GM03348 (cell line): ENCODE measurements at regions not wholly inside any gene's neighbourhood (a gene's known extent, or its start where the extent isn't known, plus 50 kb on each side); places are given as distances from the start of the nearest gene placed in this dataset.

Source experiments
- DNase-seq: peaks from one replicate; pipeline ENCODE4 v3.0.0; 2012; ENCODE audit warnings: low spot score

DNA sequence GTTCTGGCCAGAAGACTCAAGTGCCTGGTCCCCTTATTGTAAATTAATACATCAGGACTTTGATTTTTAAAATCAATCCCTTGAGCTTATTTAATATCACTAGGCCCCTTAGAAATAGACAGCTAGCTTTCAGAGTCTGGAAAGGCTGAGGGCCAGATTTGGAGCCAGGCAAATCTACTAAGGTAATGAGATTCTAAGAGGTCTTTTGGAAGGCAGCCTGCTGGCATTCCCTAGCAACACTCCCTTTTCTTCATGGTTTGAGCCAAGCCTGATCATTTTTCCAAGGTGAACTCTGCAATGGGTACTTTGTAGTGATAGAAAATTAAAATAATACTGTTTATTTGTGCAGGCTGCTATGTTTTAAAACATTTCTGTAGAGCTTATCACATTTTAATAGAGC is 378.5 kb downstream of the FAT4 start:
- no peak for DNase-seq

DNA sequence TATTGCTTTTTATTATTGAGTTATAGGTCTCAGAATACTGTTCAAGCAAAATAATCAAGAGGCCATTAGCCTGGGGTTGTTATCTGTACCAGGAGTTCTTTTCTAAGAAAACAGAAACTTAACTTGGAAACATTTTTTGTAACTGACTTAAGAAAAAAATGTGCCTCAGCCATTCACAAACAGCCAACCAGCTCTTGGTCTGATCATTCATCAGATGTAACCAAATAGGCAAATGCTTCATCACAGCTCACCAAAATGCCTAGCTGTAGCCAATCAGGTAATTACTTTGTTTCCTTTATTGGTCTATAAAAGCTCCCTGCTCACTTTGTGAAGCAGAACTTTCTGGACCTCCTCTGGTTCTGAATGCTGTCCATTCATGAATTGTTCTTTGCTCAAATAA is 387.7 kb downstream of the FAT4 start:
- DNase-seq: no peak

DNA sequence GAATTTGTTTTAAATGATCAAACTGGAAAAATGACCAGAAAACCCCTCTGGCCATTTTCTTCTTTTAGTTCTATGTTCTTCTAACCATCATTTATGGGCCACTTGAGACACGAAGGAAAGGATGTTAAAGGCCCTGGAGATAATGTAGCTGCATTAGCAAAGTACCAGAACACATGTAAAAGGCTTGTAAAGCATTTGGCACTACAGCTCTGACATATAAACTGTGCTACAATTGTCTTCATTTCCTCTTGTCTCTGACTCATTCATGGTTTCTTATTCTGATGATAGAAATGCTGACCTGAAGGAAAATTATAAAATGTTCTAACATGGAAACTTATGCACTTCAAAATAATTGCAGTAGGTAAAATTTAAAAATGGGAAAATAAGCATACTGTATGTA is 388.7 kb downstream of the FAT4 start:
- peak; percentile 36 for DNase-seq

DNA sequence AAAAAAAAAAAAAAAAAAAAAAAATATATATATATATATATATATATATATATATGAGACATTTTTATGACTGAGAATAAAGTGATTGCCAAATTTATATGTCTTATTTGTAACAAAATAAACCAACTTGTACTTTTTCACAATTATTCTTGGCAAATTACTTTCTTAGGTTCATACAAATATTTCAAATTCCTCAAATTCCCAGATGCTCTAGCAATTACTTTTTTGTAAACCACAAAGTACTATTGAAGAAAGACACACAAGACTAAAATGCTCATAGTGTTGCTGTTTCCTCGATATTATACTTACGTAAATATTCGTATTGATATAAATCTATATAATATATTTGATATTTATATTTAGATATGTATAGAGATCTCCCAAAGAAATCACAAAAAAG is 390.0 kb downstream of the FAT4 start:
- peak; percentile 50 for DNase-seq

DNA sequence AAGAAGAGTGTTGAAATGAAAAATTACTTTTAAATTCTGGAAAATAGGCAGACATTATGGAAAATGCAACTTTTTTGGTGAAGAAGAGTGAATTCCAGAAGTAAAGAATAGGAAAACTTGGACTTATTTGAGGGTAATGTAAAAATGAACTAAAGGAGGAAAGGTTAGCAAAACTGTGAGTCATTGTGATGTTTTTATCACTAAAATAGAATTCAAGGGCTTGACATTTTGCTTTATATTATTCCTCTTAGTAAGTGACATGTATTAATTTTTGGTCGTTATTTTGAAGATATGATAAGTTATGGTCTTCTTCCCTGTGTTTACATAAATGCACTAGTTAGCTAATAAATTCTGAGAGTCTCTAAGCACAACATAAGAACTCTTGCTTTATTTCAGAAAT is 390.9 kb downstream of the FAT4 start:
- no peak for DNase-seq

DNA sequence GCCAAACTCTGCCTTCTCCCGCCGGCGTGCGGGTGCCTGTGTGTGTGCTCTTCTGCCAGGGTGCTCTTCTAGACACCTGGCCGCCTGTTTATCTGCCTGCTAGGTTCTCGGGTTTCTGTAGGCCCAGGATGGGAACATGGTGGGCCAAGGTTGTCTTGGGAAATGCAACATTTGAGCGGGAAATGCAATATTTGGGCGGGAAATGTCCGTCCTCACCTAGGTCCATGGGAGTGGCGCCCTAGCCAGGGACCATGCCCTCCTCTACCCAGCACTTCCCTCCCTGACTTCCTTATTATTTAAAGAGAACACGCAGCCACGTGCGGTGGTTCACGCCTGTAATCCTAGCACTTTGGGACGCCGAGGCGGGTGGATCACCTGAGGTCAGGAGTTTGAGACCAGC is 392.6 kb downstream of the FAT4 start:
- no peak for DNase-seq

DNA sequence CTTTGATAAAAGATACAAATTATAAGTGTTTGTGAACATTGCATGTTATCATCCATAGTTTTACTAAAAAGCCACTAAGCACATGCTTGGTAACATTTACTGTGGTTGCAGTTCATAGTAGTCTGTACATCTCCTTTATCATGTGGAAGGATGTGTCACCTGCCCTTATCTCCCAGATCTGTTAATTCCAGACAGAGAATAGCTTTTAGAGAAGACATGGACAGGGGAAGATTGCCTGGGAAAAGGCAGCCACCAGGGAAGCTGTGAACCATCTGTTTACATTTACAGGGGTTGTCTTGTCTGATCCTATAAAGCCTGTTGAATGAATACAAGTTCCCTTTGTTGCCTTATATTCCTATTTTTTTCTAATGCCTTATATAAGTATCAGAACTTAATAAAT is 396.0 kb downstream of the FAT4 start:
- no peak for DNase-seq

DNA sequence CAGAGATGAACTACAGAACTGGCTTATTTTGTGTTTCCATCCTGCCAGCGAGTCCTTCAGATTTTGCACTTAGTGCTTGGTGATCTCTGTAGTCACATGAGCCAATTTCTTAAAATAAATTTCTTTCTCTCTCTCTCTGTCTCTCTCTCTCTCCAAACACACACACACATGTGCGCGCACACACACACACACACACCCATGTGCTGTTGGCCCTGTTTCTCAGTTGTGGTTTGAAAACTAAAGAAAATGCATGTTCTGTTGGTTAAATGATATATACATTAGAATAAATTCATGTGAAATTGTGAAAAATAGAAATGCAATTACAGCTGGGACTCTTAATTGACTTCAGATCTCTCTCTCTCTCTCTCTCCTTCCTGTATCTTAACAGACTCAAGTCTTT is 399.3 kb downstream of the FAT4 start:
- no peak for DNase-seq

DNA sequence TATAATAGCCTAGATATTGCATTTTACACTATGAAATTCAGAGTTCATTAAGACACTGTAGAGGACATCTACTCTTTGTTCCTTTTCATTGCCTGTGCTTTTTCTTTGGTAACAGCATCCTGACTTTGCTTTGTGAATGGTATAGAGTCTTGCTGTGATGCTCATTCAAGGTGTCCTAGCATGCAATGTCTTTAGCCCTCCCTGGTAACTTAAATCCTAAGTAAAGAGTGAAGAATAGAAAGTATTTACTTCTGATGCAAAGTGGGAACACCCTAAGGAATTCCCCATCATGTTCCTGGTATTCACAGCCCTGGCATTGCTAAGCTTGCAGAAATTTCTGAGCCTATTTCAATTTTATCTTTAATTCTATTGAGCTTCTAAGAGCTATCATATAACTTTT is 400.1 kb downstream of the FAT4 start:
- peak; percentile 11 for DNase-seq

DNA sequence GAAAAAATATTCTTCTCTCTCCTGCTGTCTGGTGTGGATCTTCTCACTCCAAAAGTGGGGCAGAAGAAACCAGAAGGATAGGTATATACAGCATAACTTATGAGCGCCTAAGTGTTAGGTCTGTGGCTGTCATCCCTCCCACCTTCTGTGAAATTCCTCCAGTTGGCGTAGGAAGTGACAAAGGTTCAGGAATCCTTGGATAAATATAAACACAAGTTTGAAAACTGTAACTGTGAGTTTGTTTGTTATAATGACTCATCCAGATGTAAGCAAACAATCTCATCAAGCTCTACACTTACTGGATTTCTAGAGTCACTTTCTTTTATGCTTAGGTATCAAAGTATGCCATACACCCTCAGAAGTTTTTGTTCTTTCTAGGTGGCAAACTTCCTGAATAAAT is 405.2 kb downstream of the FAT4 start:
- DNase-seq: no peak

DNA sequence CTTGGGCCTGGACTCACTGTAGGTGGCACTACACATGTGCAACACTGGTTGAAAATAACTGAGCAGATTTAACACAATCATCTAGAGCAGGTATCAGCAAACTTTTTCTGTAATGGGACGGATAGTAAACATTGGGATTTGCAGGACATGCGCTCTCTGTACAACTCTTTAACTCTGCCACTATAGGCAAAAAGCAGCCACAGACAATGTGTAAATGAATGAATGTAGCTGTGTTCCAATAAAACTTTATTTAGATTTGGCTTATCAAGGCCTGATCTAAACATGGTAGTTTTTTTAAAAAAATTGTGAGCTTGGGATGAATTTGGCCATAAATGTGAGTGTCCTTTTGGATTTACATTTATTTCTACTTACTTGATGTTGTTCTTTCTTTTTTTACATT is 407.3 kb downstream of the FAT4 start:
- no peak for DNase-seq

DNA sequence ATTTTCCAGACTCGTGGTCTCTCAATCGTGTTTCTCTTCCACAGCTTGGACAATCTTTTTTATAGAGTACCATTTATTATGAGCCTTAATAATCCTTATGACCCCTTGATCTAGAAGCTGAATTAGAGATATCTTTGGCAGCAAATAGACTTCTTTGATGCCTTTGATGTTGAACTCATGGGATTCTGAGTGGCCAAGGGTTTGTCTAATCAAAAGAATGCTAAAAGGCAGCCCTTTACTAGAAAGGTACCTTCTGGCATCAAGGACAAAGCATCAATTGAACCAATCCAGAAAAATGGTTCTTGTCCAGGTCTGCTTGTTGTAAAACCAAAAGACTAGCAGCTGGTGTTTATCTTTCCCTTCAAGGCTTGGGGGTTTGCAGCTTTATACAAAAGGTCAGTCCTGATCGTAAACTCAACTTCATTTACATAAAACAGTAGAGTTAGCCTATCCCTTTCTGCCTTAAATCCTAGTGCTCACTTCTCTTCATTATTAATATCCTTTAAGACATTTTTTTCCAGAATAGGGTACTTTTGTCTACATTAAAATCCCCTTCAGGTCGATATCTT is 411.3 kb downstream of the FAT4 start:
- no peak for DNase-seq

DNA sequence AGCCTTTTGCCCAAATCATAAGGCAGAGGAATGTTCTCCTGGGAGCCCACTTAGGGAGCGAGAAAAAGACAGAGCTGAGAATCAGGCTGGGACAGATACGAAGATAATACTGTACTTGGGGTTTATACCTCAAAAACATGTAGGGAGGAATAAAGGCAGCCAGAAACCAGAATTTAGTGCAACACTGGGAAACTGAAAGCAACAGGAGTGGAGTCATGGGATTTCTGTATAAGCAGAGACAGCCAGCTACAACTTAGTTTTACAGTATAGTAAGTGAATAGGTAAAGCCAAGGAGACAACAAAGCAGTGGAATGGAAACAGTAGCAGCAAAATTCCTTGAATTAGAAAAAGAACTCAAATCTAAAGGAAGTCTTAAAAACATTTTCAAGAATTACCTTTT is 413.2 kb downstream of the FAT4 start:
- no peak for DNase-seq

DNA sequence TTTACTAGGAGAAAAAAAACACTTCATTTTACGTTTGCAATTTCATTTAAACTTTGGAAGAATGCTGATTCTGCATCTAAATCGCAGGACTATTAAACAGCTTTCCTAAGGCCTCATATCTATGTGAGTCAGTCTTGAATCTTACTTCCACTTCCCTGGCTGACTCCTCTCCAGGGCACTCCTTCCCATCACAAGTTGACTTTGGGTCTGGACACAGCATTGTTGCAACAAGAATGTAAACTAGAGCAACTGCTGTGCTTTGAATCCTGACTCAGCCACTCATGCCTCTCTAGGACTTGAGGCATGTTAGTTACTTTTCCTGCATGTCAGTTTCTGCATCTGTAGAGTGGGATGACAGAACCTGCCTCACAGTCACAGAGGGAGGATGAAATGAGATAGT is 413.8 kb downstream of the FAT4 start:
- peak; percentile 79 for DNase-seq

DNA sequence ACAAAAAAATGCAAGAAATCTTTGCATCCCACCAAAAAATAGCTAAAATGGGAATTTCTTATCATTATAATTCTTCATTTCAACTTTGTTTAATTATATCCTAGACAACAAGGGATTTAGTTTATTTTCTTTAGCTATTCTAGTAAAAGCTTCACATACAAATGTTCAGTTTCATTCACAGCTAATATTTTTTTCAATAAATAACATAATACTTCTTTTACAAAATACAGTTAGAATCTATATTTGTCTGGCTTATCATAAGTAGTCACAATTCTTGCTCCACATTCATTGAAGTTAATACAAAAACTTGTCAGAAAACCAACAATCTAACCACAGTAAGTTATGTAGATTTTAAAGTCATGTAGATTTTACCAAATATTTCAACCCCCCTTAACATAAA is 414.4 kb downstream of the FAT4 start:
- no peak for DNase-seq

DNA sequence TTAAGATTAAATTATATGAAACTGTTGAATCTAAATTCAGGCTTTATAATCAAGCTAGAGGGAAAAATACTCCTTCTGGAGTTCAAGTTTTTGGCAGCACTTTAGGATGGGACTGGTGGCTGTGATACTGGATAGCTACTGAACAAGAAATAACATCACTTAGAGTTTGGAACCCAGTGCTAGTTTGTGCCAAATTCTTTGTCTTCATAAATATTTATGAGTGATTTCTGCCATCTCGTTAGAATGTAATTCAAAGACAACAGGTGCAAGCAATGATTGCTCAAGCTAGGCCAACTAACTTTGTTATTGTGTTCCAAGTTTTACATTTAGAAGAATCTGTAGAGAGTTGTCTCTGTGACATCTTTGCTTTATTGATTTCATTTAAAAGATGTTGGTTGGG is 417.9 kb downstream of the FAT4 start:
- no peak for DNase-seq

DNA sequence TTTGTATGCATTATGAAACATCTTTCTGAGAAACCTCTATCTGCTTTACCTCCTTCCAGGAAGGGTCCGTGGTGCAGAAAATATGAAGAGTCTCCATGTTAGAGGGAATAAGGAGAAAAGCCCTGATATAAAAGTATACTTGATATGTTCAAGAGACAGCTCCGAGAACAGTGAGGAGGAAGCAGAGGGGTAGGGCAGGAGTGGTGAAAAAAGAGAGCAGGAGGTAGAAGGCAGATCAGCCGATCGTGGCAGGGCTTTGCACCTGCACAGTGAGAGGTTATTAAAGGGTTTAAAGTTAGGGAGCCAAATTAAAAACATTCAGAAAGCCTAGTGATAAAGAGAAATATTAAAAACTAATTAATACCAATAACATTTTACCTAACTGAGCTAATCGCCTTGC is 419.7 kb downstream of the FAT4 start:
- no peak for DNase-seq

DNA sequence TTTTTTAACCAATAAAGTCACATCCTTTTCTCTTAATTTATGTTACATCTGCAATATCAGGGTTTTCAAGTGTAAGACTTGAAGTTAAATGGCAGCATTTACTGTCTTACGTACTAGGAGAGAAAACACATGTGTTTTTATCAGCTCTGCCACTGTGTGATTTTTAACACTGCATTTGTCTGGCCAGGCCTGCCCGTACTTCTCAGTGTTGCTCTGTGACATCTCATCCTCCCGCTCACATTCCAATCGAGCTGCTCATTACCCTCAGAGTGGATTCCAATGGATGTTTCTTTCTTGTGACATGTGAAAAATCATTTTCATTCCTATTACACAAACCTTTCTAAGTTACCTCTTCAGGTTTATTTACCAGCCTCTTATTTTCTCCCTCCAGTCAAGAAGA is 420.3 kb downstream of the FAT4 start:
- DNase-seq: peak; percentile 81

DNA sequence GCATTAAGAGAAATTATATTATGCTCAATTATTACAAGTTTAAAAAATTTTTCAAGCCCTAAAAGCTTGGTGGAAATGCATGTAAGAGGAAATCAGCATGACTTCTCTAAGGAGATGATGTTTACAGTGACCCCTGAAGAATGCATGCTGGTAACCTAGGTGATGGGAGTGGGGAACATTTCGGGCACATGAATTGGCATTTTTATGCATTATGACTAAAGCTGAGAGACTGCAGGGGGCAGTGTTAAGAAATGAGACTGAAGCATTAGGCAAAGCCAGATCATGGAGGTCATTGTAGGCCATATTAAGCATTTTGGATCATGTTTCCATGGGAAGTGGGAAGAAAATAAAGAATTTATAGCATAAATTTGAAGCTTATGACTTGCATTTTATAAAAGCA is 421.3 kb downstream of the FAT4 start:
- DNase-seq: peak; percentile 6

DNA sequence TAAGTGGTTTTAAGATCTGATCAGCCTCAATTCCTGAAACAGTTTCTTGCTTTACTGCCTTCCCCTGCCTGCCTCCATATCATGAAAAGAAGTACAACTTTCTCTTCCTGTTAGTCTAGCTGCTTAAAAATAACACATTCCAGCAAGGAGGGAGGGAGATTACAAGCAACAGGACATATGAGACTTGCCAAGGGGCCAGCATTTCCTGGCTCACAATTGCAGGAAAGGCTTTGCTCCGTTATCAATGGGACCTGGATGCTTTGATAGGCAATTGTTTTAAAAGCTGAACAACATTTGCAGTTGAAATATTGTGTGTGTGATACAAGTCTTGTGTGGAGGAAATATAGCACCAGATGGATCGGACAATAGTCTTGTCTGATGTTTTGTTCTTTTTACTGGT is 425.0 kb downstream of the FAT4 start:
- DNase-seq: no peak

DNA sequence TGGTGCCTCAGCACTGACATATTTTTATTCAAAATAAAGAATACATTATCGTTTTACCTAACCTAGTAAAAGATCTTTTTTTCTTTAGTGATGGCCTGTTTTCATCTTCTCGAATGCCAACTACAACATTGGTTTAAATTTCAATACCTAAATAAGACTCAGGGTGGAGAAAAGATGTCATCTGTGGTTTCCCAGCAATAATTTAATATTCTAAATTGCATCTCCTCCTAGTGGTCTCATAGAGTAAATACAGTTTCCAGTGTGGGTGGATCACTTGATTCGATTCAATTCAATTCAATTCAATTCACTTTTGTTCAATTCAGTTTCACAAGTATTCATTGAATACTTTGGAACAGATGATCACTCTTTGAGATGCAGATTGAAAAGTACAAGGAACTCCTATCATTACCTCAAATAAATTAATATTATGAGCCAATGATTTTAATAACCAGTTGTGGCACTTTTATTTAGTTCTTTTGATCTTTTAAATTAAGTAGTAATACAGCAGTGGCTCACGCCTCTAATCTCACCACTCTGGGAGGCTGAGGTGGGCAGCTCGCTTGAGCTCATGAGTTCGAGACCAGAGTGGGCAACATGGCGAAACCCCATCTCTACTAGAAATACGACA is 427.2 kb downstream of the FAT4 start:
- peak; percentile 50 for DNase-seq

DNA sequence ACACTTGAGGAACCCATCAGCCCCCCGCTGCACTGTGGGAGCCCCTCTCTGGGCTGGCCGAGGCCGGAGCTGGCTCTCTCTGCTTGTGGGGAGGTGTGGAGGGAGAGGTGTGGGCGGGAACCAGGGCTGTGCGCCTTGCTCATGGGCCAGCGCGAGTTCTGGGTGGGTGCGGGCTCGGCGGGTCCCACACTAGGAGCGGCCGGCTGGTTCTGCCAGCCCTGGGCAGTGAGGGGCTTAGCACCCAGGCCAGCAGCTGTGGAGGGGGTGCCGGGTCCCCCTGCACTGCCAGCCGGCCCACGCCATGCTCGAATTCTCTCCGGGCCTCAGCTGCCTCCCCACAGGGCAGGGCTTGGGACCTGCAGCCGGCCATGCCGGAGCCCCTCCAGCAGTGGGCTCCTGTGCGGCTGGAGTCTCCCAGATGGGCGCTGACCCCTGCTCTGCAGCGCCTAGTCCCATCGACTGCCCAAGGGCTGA is 430.2 kb downstream of the FAT4 start:
- DNase-seq: no peak

DNA sequence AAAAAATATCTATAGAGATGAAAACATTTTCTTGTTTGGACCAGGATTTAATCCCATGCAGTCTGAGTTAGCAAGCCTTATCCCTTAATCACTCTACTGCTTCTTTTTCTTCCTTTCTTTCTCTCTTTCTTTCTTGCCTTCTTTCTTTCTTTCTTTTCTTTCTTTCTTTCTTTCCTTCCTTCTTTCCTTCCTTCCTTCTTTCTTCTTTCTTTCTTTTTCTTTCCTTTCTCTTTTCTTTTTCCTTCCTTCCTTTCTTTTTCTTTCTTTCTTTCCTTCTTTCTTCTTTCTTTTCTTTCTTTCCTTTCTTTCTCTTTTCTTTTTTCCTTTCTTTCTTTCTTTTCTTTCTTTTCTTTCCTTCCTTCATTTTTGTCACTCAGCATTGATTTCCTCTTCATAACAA is 434.6 kb downstream of the FAT4 start:
- no peak for DNase-seq

DNA sequence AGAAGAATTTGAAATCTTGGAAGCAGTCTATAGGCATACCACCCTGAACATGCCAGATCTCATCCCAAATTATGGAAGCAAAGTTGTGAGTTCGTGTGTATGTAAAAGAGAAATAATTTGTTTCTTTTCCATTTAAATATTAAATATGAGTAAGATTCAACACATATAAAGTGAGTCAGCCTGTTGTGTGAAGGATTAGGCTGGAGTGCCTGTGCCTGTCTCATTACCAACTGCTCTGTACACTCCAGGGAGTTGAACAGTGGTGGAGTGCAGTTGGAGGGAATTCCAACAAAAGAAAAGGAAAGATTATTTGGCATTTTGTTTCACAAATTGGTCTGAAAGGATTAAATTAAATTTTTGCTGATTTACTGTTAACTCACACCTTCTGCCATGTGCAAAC is 435.6 kb downstream of the FAT4 start:
- peak; percentile 22 for DNase-seq
